ENCODE measurements at regions not wholly inside any gene's neighbourhood (a gene's known extent, or its start where the extent isn't known, plus 50 kb on each side); places are given as distances from the start of the nearest gene placed in this dataset.

DNA sequence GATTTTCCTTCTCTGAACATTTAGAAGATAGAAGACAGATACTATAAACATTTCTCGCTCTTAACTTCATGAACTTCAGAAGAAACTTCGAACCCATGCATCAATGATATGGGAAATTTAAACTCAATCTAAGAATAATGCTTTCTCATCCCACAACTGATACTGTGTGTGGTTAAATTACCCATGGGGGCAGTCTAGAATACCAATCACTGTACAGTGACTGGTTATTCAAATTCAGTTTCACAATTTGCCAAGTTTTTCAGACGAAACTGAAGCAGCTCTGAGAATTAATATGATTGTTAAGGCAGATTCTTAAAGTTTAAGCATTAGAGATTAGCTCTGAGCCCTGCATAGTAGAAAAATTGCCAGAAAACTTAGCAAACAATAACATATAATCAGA is 431.0 kb downstream of the SH3GL2 start:
- peaks cover 0 to 4% of the 10 kb centered on the region in 2 donors for H3K9me3 Mint-ChIP-seq
- ATAC-seq (replicated peaks) (no peak), DNase-seq (no peak)
- no peaks in the 10 kb centered on the region for H3K36me3 Mint-ChIP-seq
- H3K27me3 Mint-ChIP-seq = no peaks in the 10 kb centered on the region
- no peak overlapping the region for H3K4me3 Mint-ChIP-seq
- no peak overlapping the region for H3K27ac Mint-ChIP-seq
- H3K4me1 Mint-ChIP-seq = no peaks in the 10 kb centered on the region

DNA sequence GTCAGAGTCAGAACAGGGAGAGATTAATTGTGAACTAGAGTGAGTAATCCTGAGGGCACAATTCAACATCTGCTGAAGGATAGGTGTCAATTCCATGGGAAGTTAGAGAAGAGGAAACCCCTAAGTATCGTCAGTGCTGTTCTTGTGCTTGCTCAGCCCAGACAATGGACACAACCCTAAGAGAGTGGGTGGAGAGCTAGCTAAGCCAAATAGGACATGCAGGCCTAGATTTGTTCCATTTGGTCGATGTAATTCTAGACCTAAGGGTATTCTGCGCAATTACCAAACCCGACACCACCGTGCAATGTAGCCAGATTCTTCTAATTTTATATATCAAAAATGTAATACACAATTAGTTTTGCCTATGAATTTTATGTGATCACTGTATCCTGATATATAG is 431.6 kb downstream of the SH3GL2 start:
- Mint-ChIP-seq H3K27me3 (no peaks in the 10 kb centered on the region), H3K27ac (no peak overlapping the region)

DNA sequence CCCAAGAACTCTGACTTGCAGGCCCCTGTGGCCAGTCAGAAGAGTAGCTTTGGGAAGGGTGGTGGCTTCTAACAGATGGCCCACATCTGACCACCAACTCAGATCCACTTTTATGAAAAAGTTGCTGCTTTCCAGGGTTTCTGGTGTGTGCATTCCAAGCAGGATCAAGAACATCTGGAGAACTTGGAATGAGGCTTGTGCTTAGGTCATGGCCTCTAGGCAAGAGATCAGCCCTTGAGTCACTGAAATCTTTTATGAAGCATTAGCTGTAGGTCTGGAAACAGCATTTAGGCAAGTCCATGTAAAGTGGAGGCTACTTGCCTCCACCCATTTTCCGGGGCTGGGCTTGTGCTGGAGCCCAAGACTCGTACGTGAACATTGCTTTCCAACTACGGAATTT is 433.3 kb downstream of the SH3GL2 start:
- no peak overlapping the region for H3K4me3 Mint-ChIP-seq
- H3K4me1 Mint-ChIP-seq = no peaks in the 10 kb centered on the region

More for the DNA sequence above, 431.6 kb downstream of the SH3GL2 start:
- DNase-seq (no peak), ATAC-seq (replicated peaks) (no peak)
- Mint-ChIP-seq H3K36me3 (no peaks in the 10 kb centered on the region), H3K4me3 (no peak overlapping the region), H3K9me3 (peaks cover 0 to 4% of the 10 kb centered on the region in 2 donors), H3K4me1 (no peaks in the 10 kb centered on the region)

DNA sequence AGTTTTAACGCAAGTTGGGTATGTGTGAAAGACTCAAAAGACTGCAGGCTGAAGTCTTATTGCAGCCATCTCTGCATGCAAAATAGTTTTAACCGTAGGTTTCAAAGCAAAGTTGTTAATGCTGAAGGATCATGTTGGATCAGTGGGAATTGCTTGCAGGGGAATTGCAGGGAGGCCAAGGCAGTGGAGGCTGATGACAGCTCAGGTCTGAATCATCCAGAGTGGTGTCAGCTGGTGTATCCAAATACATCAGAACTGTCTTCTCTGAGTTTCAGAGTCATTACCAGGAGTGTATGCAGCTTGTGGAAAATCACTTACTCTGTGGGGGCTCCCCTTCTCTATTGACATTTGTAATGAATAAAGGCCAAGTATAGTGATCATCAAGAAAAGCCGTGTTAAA is 435.7 kb downstream of the SH3GL2 start:
- peaks cover 4 to 6% of the 10 kb centered on the region in 2 donors for H3K9me3 Mint-ChIP-seq

More for the DNA sequence above, 433.3 kb downstream of the SH3GL2 start:
- Mint-ChIP-seq H3K9me3 (peaks cover 0 to 4% of the 10 kb centered on the region in 2 donors), H3K27me3 (no peaks in the 10 kb centered on the region), H3K27ac (no peak overlapping the region), H3K36me3 (no peaks in the 10 kb centered on the region)
- DNase-seq (no peak), ATAC-seq (replicated peaks) (no peak)

DNA sequence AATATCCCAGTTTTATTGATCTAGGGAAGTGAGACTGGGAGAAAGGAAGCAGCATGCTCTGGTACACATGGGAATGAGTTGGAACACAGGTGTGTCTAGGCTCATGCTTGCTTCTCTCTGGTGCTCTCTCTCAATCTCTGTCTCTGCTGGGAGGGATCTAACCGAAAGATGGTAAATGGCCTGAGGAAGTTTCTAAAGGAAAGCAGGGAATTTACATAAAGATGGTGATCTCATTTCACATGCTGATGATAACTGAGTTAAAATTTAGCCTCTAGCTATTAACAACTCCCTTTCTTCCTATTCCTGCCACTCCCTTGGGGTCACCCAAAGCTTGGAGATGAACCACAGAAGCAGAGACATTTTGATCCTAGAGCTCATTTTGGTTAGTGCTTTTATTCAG is 436.2 kb downstream of the SH3GL2 start:
- Mint-ChIP-seq H3K27ac (no peak overlapping the region), H3K4me3 (no peak overlapping the region), H3K9me3 (peaks cover 4 to 8% of the 10 kb centered on the region in 2 donors), H3K36me3 (no peaks in the 10 kb centered on the region), H3K4me1 (no peaks in the 10 kb centered on the region), H3K27me3 (no peaks in the 10 kb centered on the region)
- ATAC-seq (replicated peaks) (no peak), DNase-seq (no peak)

More for the DNA sequence above, 435.7 kb downstream of the SH3GL2 start:
- H3K4me3 Mint-ChIP-seq = no peak overlapping the region
- ATAC-seq (replicated peaks) (no peak), DNase-seq (no peak)
- no peaks in the 10 kb centered on the region for H3K4me1 Mint-ChIP-seq
- H3K36me3 Mint-ChIP-seq = no peaks in the 10 kb centered on the region
- H3K27ac Mint-ChIP-seq = no peak overlapping the region
- no peaks in the 10 kb centered on the region for H3K27me3 Mint-ChIP-seq

DNA sequence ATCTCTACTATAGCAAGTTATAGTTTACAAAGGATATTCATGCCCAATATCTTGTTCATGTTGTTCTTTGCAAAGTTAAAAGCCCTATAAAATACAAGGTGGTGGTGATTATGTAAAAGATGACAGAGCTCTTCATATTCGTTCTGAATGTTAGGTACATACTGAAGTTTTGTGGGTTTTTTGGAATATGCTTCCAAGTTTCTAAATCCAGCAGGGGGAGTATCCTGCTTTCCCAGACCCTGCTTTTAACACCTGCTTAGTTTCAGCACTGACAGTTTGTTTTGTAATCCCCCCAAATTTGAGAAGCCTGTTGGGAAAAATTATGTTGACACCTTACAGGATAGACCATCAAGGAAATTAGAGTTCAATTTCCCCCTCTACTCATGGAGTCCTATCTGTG is 438.3 kb downstream of the SH3GL2 start:
- DNase-seq (no peak), ATAC-seq (replicated peaks) (no peak)
- Mint-ChIP-seq H3K27ac (no peak overlapping the region), H3K4me3 (no peak overlapping the region), H3K27me3 (no peaks in the 10 kb centered on the region), H3K4me1 (no peaks in the 10 kb centered on the region), H3K36me3 (no peaks in the 10 kb centered on the region), H3K9me3 (peaks cover 4 to 13% of the 10 kb centered on the region in 2 donors)

DNA sequence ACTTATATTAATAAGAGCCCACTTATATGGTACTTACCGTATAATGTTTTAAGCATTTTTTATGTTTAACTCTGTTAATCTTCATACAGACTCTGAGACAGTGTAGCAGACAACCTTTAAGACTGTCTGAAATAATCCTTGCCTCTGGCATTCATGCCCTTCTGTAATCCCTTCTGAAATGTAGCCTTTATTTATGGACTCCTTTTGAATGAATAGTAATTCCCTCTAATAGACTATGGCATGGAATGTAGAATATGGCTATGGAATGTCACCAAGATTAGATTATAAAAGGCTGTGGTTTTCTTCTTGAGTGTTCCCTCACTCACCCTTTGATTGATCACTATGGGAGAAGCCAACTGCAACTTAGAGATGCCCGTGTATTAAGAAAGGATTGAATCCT is 439.4 kb downstream of the SH3GL2 start:
- H3K9me3 Mint-ChIP-seq = peaks cover 4 to 13% of the 10 kb centered on the region in 2 donors
- H3K36me3 Mint-ChIP-seq = no peaks in the 10 kb centered on the region
- DNase-seq (no peak), ATAC-seq (replicated peaks) (no peak)
- no peak overlapping the region for H3K4me3 Mint-ChIP-seq
- no peaks in the 10 kb centered on the region for H3K4me1 Mint-ChIP-seq
- no peaks in the 10 kb centered on the region for H3K27me3 Mint-ChIP-seq
- no peak overlapping the region for H3K27ac Mint-ChIP-seq

DNA sequence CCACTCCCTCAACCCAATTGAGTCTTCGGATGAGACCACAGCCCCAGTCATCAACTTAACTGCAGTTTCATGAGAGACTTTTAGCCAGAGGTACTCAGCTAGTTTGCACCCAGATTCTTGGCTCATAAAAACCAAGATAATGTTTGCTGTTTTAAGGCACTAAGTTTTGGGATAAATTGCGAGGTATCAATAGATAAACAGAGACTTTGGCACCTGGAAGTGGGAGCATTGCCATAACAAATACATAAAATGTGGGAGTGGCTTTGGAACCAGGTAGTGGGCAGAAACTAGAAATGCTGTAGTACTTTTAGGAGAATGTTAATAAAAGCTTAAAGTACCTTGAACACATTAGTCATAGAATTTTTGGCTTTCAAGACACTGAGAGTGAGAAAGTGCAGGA is 439.8 kb downstream of the SH3GL2 start:
- no peak for DNase-seq
- Mint-ChIP-seq H3K4me3 (no peak overlapping the region), H3K27me3 (no peaks in the 10 kb centered on the region), H3K9me3 (peaks cover 4 to 13% of the 10 kb centered on the region in 2 donors), H3K36me3 (no peaks in the 10 kb centered on the region), H3K4me1 (no peaks in the 10 kb centered on the region), H3K27ac (no peak overlapping the region)
- no peak for ATAC-seq (replicated peaks)

DNA sequence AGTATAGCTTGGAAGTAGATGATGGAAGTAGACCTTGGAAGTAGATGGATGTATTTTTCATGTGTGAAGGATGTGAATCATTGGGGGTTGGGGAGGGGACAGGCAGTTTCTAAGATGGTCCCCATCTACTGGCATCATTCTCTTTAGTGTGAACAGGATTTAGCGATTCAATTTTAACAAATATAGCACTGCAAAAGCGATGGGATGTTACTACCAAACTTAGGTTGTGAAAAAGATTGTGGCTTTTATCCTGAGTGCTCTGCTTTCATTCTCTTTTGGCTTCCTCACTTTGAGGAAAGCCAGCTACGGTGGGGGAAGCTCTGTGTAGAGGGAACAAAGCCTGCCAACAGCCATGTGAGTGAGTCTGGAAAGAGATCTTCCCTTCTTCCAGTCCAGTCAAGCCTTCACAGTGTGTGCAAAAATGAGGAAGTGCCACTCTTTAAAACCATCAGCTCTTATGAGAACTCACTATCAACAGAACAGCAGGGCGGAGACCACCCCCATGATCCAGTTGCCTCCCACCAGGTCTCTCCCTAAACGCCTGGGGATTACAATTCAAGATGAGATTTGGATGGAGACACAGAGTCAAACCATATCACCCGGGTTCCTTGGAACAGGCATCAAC is 441.4 kb downstream of the SH3GL2 start:
- Mint-ChIP-seq H3K27me3 (no peaks in the 10 kb centered on the region), H3K9me3 (peaks cover 13% of the 10 kb centered on the region in 2 donors), H3K27ac (no peak overlapping the region), H3K4me3 (no peak overlapping the region), H3K36me3 (no peaks in the 10 kb centered on the region), H3K4me1 (no peaks in the 10 kb centered on the region)
- DNase-seq (no peak), ATAC-seq (replicated peaks) (no peak)

DNA sequence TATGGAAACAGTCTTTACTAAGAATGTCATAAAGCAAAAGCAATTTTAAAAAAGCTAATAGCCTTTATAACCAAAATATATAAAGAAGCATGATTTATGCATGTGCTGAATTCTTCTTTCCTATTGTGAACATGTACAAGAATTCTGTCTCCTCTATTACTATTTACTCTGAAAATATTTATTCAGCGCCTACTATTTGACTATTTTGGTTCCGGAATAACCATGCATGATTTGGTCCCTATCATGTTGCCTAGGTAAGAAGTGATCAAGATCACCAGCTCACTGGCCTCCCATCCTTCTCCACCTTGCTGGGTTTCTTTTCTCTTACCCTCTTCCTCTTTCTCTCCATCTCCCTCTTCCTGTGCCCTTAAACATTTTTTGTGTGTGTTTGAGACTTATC is 443.8 kb downstream of the SH3GL2 start:
- no peak overlapping the region for H3K4me3 Mint-ChIP-seq

DNA sequence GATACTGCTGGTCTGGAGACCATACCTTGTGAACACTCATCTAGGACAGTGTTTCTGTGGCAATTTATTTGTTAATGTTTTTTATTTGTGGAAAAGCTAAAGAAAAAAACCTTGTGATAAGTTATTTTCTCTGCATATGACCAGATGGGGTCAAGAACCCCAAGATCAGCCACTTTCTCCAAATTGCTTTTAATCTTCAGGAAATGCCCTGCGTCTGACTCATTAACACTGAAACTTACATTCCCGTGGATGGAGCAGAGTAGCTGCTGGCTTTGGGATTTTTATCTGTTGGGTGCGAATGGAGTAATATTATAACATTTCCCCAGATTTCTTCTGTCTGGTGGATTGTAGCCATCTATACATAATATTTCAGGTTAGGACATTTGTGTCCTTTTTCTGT is 444.5 kb downstream of the SH3GL2 start:
- Mint-ChIP-seq H3K36me3 (no peaks in the 10 kb centered on the region), H3K9me3 (peaks cover 18 to 20% of the 10 kb centered on the region in 2 donors), H3K4me1 (no peaks in the 10 kb centered on the region), H3K27me3 (no peaks in the 10 kb centered on the region), H3K4me3 (no peak overlapping the region), H3K27ac (no peak overlapping the region)
- ATAC-seq (replicated peaks) (no peak), DNase-seq (no peak)

More for the DNA sequence above, 443.8 kb downstream of the SH3GL2 start:
- Mint-ChIP-seq H3K4me1 (no peaks in the 10 kb centered on the region), H3K36me3 (no peaks in the 10 kb centered on the region), H3K9me3 (peaks cover 18% of the 10 kb centered on the region in 2 donors), H3K27me3 (no peaks in the 10 kb centered on the region), H3K27ac (no peak overlapping the region)
- no peak for DNase-seq
- no peak for ATAC-seq (replicated peaks)

DNA sequence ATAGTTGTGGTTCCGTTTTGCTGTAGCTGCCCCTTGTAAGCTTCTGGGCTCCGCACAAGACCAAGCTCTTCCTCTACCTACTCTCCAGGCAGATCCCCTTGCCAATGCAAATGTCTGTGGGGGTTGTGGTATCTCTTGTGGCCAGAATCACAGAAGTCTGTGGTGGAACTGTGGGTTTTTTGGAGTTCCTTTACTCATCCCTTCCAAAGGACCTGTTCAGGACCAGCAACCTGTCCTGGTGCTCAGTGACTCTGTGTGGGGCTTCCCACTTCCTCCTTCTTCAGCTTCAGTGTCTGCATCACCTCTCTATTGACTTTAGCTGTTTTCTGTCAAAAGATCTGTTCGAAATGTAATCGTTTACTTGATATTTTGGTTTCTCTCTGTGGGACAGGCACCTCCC is 441.3 kb upstream of the ADAMTSL1 start:
- H3K27ac Mint-ChIP-seq = no peak overlapping the region
- H3K9me3 Mint-ChIP-seq = peaks cover 0 to 4% of the 10 kb centered on the region in 2 donors
- no peaks in the 10 kb centered on the region for H3K4me1 Mint-ChIP-seq
- DNase-seq (no peak), ATAC-seq (replicated peaks) (no peak)
- no peak overlapping the region for H3K4me3 Mint-ChIP-seq
- H3K27me3 Mint-ChIP-seq = no peaks in the 10 kb centered on the region
- H3K36me3 Mint-ChIP-seq = no peaks in the 10 kb centered on the region

DNA sequence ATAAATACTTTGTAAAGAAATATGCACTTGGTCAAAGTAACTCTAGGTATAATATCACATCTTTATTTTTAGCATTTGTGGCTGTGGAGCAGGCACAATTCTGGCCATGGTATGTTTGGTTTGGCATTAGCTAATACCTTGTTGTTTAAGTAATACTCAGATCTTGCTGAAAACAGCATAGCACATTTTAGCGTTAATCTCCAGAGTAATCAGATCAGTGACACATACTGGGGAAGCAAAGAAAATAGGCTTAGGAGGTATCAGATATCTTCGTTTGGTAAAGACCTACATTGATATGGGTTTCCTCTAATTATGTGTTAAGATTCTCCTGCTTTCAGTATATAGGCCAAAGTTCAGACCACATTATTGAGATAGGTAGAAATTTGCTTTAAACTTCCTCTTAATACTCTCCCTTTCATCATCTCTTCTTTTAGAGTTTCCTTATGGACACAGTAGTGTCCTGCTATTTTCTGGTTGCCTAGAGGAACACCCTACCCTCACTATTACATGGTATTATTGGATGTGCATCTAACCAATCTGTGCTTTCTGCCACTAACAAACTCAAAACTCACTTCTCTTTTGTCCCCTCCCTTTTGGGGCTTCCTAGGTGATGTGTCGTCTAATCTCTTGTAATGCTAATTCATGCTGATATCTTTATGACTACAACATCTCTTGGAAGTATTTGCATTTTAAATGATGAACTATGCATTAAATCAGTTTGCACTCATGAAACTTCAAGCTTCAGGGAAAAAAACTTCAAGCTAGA is 437.3 kb upstream of the ADAMTSL1 start:
- Mint-ChIP-seq H3K4me3 (no peak overlapping the region), H3K27me3 (no peaks in the 10 kb centered on the region)
- ATAC-seq (replicated peaks) = no peak

DNA sequence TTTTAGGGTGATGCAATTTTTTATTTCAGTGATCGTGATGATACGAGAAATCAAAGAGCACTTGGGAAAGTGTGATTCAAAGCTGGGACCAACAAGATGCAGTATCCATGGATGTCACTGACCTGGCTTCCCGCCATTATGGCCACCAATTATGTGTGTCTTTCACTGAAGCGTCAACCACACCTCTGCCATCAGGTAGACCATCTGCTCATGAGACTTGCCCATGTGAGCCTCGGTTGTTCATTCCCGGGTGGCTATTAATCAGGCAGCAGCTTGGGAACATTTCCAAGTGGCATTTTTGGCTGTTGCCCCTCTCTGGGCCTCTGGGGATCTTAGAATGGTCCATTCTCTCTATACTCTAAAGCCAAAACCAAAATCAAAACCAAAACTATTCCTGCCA is 436.0 kb upstream of the ADAMTSL1 start:
- H3K27ac Mint-ChIP-seq = no peak overlapping the region
- H3K4me1 Mint-ChIP-seq = no peaks in the 10 kb centered on the region
- no peak overlapping the region for H3K4me3 Mint-ChIP-seq
- H3K9me3 Mint-ChIP-seq = no peaks in the 10 kb centered on the region
- H3K27me3 Mint-ChIP-seq = no peaks in the 10 kb centered on the region
- ATAC-seq (replicated peaks) (no peak), DNase-seq (no peak)
- no peaks in the 10 kb centered on the region for H3K36me3 Mint-ChIP-seq

More for the DNA sequence above, 437.3 kb upstream of the ADAMTSL1 start:
- H3K27ac Mint-ChIP-seq = no peak overlapping the region
- no peaks in the 10 kb centered on the region for H3K36me3 Mint-ChIP-seq
- no peaks in the 10 kb centered on the region for H3K9me3 Mint-ChIP-seq
- DNase-seq = no peak
- no peaks in the 10 kb centered on the region for H3K4me1 Mint-ChIP-seq

DNA sequence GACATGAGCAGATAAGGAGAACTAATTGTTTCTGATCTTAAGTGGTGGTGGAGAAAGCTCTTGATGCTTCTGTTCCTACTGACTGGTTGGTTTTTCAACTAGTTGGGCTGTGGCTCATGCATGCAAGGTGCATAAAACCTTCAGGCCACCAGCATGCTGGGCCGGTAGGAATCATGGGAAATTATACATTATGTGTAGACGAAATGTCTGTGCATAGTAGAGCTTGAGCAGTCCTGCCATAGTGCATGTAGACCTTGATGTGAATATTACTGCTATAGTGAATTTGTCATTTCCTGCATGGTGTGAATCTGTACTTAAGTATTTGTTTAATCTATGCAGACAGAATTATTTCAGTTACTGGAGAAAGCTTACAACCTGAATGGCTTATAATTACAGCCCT is 433.6 kb upstream of the ADAMTSL1 start:
- H3K36me3 Mint-ChIP-seq = no peaks in the 10 kb centered on the region
- no peak for DNase-seq

More for the DNA sequence above, 433.6 kb upstream of the ADAMTSL1 start:
- no peaks in the 10 kb centered on the region for H3K9me3 Mint-ChIP-seq
- no peak overlapping the region for H3K4me3 Mint-ChIP-seq
- no peak for ATAC-seq (replicated peaks)
- H3K27me3 Mint-ChIP-seq = no peaks in the 10 kb centered on the region
- H3K27ac Mint-ChIP-seq = no peak overlapping the region
- H3K4me1 Mint-ChIP-seq = no peaks in the 10 kb centered on the region

All from stimulated activated naive B cell treated with anti-CD40 and anti-IgM and Interleukin-4, amounts not matched to agents 10 μg/mL and 1 μg/mL and 100 μg/mL, for 72 hours (primary cell).